H9 (cell line): ENCODE measurements at regions not wholly inside any gene's neighbourhood (a gene's known extent, or its start where the extent isn't known, plus 50 kb on each side); places are given as distances from the start of the nearest gene placed in this dataset.

Experiments
- DNase-seq: peaks from one replicate; pipeline ENCODE4 v3.0.0-alpha.2; 2017
- H2AFZ ChIP-seq: one replicate; pipeline ENCODE4 v1.6.1; 2013; ENCODE audit warnings: mild to moderate bottlenecking, low read length, control low read depth, moderate library complexity
- H2AK5ac ChIP-seq: 2 replicates; pipeline ENCODE4 v1.6.1; 2013; ENCODE audit warnings: low read length, control low read depth, mixed read lengths; ENCODE audit not compliant: insufficient read length
- H2BK120ac ChIP-seq: one replicate; pipeline ENCODE4 v1.6.1; 2013; ENCODE audit warnings: low read depth, mild to moderate bottlenecking, low read length, control low read depth, inconsistent platforms; ENCODE audit not compliant: poor library complexity, severe bottlenecking
- H2BK12ac ChIP-seq: 2 replicates; pipeline ENCODE4 v1.6.1; 2013; ENCODE audit warnings: low read length, control low read depth, mixed read lengths, low read depth; ENCODE audit not compliant: insufficient read length
- H2BK15ac ChIP-seq: 2 replicates; pipeline ENCODE4 v1.6.1; 2013; ENCODE audit warnings: low read depth, low read length, control low read depth
- H2BK20ac ChIP-seq: one replicate; pipeline ENCODE4 v1.6.1; 2013; ENCODE audit warnings: low read depth, mild to moderate bottlenecking, low read length, control low read depth, inconsistent platforms; ENCODE audit not compliant: poor library complexity, severe bottlenecking
- H2BK5ac ChIP-seq: 2 replicates; pipeline ENCODE4 v1.6.1; 2013; ENCODE audit warnings: low read length, control low read depth, mixed read lengths; ENCODE audit not compliant: insufficient read length
- H3K14ac ChIP-seq: 2 replicates; pipeline ENCODE4 v1.6.1; 2013; ENCODE audit warnings: low read length, control low read depth; ENCODE audit not compliant: insufficient read depth
- H3K18ac ChIP-seq: 2 replicates; pipeline ENCODE4 v1.6.1; 2013; ENCODE audit warnings: low read depth, mild to moderate bottlenecking, mixed read lengths, low read length, control low read depth; ENCODE audit not compliant: insufficient read length
- H3K23ac ChIP-seq: 2 replicates; pipeline ENCODE4 v1.6.1; 2013; ENCODE audit warnings: low read length, control low read depth, mixed read lengths, low read depth; ENCODE audit not compliant: insufficient read length
- H3K23me2 ChIP-seq: 2 replicates; pipeline ENCODE4 v1.6.1; 2013; ENCODE audit warnings: low read depth, mild to moderate bottlenecking, mixed read lengths, low read length, control low read depth; ENCODE audit not compliant: insufficient read length, poor library complexity, severe bottlenecking
- H3K27ac ChIP-seq: 2 replicates; pipeline ENCODE4 v1.5.1; 2013; ENCODE audit warnings: low read length, control low read depth, mixed read lengths, low read depth; ENCODE audit not compliant: insufficient read length
- H3K27me3 ChIP-seq: 2 replicates; pipeline ENCODE4 v1.6.1; 2013; ENCODE audit warnings: low read length, control low read depth, inconsistent platforms; ENCODE audit not compliant: insufficient read depth
- H3K4ac ChIP-seq: 2 replicates; pipeline ENCODE4 v1.6.1; 2013; ENCODE audit warnings: low read depth, mild to moderate bottlenecking, control low read depth, inconsistent platforms, low read length, moderate library complexity
- H3K4me1 ChIP-seq: 2 replicates; pipeline ENCODE4 v1.6.1; 2013; ENCODE audit warnings: low read length, control low read depth, inconsistent platforms; ENCODE audit not compliant: insufficient read depth
- H3K4me2 ChIP-seq: 2 replicates; pipeline ENCODE4 v1.6.1; 2013; ENCODE audit warnings: low read length, control low read depth, mixed read lengths; ENCODE audit not compliant: insufficient read length, insufficient read depth
- H3K56ac ChIP-seq: 2 replicates; pipeline ENCODE4 v1.6.1; 2013; ENCODE audit warnings: low read depth, mild to moderate bottlenecking, mixed read lengths, low read length, control low read depth; ENCODE audit not compliant: insufficient read length
- H3K79me1 ChIP-seq: 2 replicates; pipeline ENCODE4 v1.6.1; 2013; ENCODE audit warnings: low read depth, mild to moderate bottlenecking, moderate library complexity, low read length, control low read depth, inconsistent platforms; ENCODE audit not compliant: insufficient read depth, poor library complexity, severe bottlenecking
- H3K79me2 ChIP-seq: 2 replicates; pipeline ENCODE4 v1.6.1; 2013; ENCODE audit warnings: low read length, control low read depth, inconsistent platforms; ENCODE audit not compliant: insufficient read depth
- H3K9ac ChIP-seq: 2 replicates; pipeline ENCODE4 v1.6.1; 2013; ENCODE audit warnings: low read length, control low read depth, mixed read lengths; ENCODE audit not compliant: insufficient read length; ENCODE audit errors: extremely low read depth
- H3K9me3 ChIP-seq: one replicate; pipeline ENCODE4 v1.6.1; 2013; ENCODE audit warnings: low read depth, low read length, inconsistent platforms; ENCODE audit not compliant: control insufficient read depth
- H3T11ph ChIP-seq: one replicate; pipeline ENCODE4 v1.6.1; 2013; ENCODE audit warnings: mild to moderate bottlenecking, low read length, control low read depth, inconsistent platforms
- H4K20me1 ChIP-seq: one replicate; pipeline ENCODE4 v1.6.1; 2013; ENCODE audit not compliant: control insufficient read depth, insufficient read length, insufficient read depth
- H4K5ac ChIP-seq: 2 replicates; pipeline ENCODE4 v1.6.1; 2013; ENCODE audit warnings: low read depth, mild to moderate bottlenecking, mixed read lengths, low read length, control low read depth; ENCODE audit not compliant: insufficient read length
- H4K8ac ChIP-seq: replicated peaks from 2 replicates; pipeline ENCODE4 v1.6.1; 2013; ENCODE audit warnings: low read length, control low read depth, mixed read lengths, low read depth; ENCODE audit not compliant: insufficient read length
- H4K91ac ChIP-seq: 2 replicates; pipeline ENCODE4 v1.6.1; 2013; ENCODE audit warnings: low read depth, mild to moderate bottlenecking, moderate library complexity, mixed read lengths, low read length, control low read depth; ENCODE audit not compliant: insufficient read length
- H3K27ac Mint-ChIP-seq, 3 experiments: 2 replicates in 2 of 3; 3 replicates in 1 of 3; pipeline ENCODE4 v1.8.0; 2020 to 2021; ENCODE audit warnings: mixed read lengths in 3 of 3, mild to moderate bottlenecking in 1 of 3, moderate library complexity in 1 of 3
- H3K27me3 Mint-ChIP-seq: 2 replicates; pipeline ENCODE4 v1.8.0; 2021; ENCODE audit warnings: low read depth, mild to moderate bottlenecking, moderate library complexity, mixed read lengths
- H3K36me3 Mint-ChIP-seq, 3 experiments: 2 replicates in 2 of 3; 3 replicates in 1 of 3; pipeline ENCODE4 v1.8.0; 2020 to 2021; ENCODE audit warnings: low read depth in 3 of 3, mixed read lengths in 3 of 3; ENCODE audit not compliant: insufficient read depth in 1 of 3
- H3K4me1 Mint-ChIP-seq, 2 experiments: 2 replicates each; pipeline ENCODE4 v1.8.0; 2020; ENCODE audit warnings: mixed read lengths in 2 of 2
- H3K4me3 Mint-ChIP-seq, 2 experiments: 2 replicates in 1 of 2; 3 replicates in 1 of 2; pipeline ENCODE4 v1.8.0; 2020 to 2021; ENCODE audit warnings: mild to moderate bottlenecking in 2 of 2, mixed read lengths in 2 of 2, moderate library complexity in 1 of 2
- H3K9me3 Mint-ChIP-seq, 2 experiments: 2 replicates in 1 of 2; 3 replicates in 1 of 2; pipeline ENCODE4 v1.8.0; 2020; ENCODE audit warnings: mild to moderate bottlenecking in 2 of 2, mixed read lengths in 2 of 2, moderate library complexity in 1 of 2
- CTCF ChIP-seq: fragments of 200-600 bp; sonication (generic); conservative IDR thresholded peaks from 3 replicates; pipeline ENCODE4 v1.8.0; 2021; ENCODE audit warnings: antibody characterized with exemption, mild to moderate bottlenecking
- WGBS: extraction: QIAGEN DNeasy Blood & Tissue Kit; methylation state at CpG from one replicate; pipeline ENCODE4 v1.1.7; 2013; ENCODE audit warnings: missing lambda C conversion rate, low lambda C conversion rate, mixed read lengths; ENCODE audit not compliant: insufficient read length; ENCODE audit errors: extremely low coverage; 5-methylcytosine and 5-hydroxymethylcytosine counted together

- DNase-seq, result no peak
- H2BK5ac ChIP-seq, result no peak overlapping the region
- Mint-ChIP-seq H3K27me3 (no peaks in the 10 kb centered on the region; the same call in 1 of the 2 replicates), H3K4me1 (no peaks in the 10 kb centered on the region), H3K4me3 (no peak overlapping the region), H3K27ac (no peak overlapping the region), H3K36me3 (no peaks in the 10 kb centered on the region), H3K9me3 (no peaks in the 10 kb centered on the region; a peak in 1 of 5 replicates)
- H3K27ac ChIP-seq, result no peak overlapping the region
- no peak overlapping the region for H2BK15ac ChIP-seq
- H2AK5ac ChIP-seq, result no peak overlapping the region
- H2AFZ ChIP-seq, result no peak overlapping the region
- H3K23ac ChIP-seq, result no peak overlapping the region
- H2BK120ac ChIP-seq, result no peak overlapping the region
- H3K18ac ChIP-seq, result no peak overlapping the region
- H3K79me2 ChIP-seq, result no peaks in the 10 kb centered on the region
- no peak overlapping the region for H4K5ac ChIP-seq
- H4K20me1 ChIP-seq, result no peaks in the 10 kb centered on the region
- no peak overlapping the region for H2BK20ac ChIP-seq
- H3K4me2 ChIP-seq, result no peak overlapping the region
- no peaks in the 10 kb centered on the region for H3K79me1 ChIP-seq
- H3T11ph ChIP-seq, result no peak overlapping the region
- no peak for TF ChIP-seq CTCF
- H3K56ac ChIP-seq, result no peak overlapping the region
- H3K9me3 ChIP-seq, result no peaks in the 10 kb centered on the region
- H3K27me3 ChIP-seq, result no peaks in the 10 kb centered on the region
- no peak overlapping the region for H4K91ac ChIP-seq
- WGBS, result no CpG with 5 or more reads among the region's 6 CpGs
- no peak overlapping the region for H4K8ac ChIP-seq
- H3K4ac ChIP-seq, result no peak overlapping the region
- no peak overlapping the region for H2BK12ac ChIP-seq
- H3K14ac ChIP-seq, result no peak overlapping the region
- H3K9ac ChIP-seq, result no peak overlapping the region
- no peaks in the 10 kb centered on the region for H3K4me1 ChIP-seq
- no peaks in the 10 kb centered on the region for H3K23me2 ChIP-seq
Observed at GRCh38 chr21:34279285-34279684, 84.5 kb upstream of the KCNE2 start.
